ENCODE measurements at regions not wholly inside any gene's neighbourhood (a gene's known extent, or its start where the extent isn't known, plus 50 kb on each side); places are given as distances from the start of the nearest gene placed in this dataset.

DNA sequence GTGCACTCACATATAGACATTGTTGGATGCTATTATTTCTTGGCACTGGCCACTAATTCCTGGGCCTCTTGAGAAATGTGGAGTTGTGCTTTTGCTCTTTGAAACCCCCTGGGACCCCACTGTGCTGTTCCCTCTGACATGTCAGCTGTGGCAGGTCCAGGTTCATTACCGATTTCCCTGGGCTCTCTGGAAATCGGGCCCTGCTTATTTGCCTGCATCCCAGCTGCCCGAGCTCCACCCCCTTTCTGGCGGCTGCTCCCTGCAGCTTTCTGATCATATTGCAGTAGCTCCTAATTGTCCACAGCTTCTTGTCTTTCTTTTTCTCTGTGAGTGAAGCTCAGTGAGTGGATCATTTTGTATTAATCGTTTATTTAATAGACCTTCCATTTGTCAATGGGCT, 183.7 kb upstream of the FAM78B start:
- TF ChIP-seq, protein P1, sequence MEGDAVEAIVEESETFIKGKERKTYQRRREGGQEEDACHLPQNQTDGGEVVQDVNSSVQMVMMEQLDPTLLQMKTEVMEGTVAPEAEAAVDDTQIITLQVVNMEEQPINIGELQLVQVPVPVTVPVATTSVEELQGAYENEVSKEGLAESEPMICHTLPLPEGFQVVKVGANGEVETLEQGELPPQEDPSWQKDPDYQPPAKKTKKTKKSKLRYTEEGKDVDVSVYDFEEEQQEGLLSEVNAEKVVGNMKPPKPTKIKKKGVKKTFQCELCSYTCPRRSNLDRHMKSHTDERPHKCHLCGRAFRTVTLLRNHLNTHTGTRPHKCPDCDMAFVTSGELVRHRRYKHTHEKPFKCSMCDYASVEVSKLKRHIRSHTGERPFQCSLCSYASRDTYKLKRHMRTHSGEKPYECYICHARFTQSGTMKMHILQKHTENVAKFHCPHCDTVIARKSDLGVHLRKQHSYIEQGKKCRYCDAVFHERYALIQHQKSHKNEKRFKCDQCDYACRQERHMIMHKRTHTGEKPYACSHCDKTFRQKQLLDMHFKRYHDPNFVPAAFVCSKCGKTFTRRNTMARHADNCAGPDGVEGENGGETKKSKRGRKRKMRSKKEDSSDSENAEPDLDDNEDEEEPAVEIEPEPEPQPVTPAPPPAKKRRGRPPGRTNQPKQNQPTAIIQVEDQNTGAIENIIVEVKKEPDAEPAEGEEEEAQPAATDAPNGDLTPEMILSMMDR (conservative IDR thresholded peaks at IDR 0.05), result no peak
- no peak for TF ChIP-seq EZH2 (IDR thresholded peaks at IDR 0.05; ENCODE audit: low read depth)
